ENCODE measurements at regions not wholly inside any gene's neighbourhood (a gene's known extent, or its start where the extent isn't known, plus 50 kb on each side); places are given as distances from the start of the nearest gene placed in this dataset.
"Not testable (repeated sequence)": the region's sequence is repeated elsewhere in the genome, so short reads cannot be mapped to it uniquely, and the experiment has no call there.

DNA sequence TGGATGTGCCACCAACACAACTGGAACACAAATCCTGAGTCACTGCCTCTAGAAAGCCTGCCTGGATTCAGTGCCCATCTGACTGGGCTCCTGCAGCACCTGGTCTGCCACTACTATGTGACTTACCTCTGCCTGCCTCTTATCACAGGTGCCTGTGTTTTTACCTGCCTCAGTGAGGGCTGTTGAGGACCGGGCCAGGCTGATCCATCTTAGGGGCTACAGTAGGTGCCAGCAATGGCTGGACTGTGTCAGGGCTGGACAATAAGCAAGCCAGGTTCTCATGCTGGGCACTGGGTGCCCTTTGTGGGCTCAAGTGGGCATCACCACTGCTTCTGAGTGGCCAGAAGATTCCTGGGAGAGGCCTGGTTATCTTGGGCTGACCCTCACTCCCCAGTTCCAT, 948.6 kb upstream of the TPTE start:
- TF ChIP-seq, protein P1, sequence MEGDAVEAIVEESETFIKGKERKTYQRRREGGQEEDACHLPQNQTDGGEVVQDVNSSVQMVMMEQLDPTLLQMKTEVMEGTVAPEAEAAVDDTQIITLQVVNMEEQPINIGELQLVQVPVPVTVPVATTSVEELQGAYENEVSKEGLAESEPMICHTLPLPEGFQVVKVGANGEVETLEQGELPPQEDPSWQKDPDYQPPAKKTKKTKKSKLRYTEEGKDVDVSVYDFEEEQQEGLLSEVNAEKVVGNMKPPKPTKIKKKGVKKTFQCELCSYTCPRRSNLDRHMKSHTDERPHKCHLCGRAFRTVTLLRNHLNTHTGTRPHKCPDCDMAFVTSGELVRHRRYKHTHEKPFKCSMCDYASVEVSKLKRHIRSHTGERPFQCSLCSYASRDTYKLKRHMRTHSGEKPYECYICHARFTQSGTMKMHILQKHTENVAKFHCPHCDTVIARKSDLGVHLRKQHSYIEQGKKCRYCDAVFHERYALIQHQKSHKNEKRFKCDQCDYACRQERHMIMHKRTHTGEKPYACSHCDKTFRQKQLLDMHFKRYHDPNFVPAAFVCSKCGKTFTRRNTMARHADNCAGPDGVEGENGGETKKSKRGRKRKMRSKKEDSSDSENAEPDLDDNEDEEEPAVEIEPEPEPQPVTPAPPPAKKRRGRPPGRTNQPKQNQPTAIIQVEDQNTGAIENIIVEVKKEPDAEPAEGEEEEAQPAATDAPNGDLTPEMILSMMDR (IDR thresholded peaks at IDR 0.05; ENCODE audit: insufficient read depth, low read length, poor library complexity, severe bottlenecking): not testable (repeated sequence)
- not testable (repeated sequence) for TF ChIP-seq EZH2phosphoT487 (conservative IDR thresholded peaks at IDR 0.05; ENCODE audit: low read length)
